SK-N-SH treated with all-trans-retinoic acid at 6 μM for 48 hours (cell line): ENCODE measurements at regions not wholly inside any gene's neighbourhood (a gene's known extent, or its start where the extent isn't known, plus 50 kb on each side); places are given as distances from the start of the nearest gene placed in this dataset.

Experiments used
- ARNTL ChIP-seq: fragments of 450-650 bp; formaldehyde crosslinking; IDR thresholded peaks from 2 replicates; pipeline ENCODE4 v1.5.0; 2020; ENCODE audit warnings: low read depth, mild to moderate bottlenecking, moderate library complexity, borderline replicate concordance
- BACH2 ChIP-seq: fragments of 250-450 bp; sonication (Bioruptor Pico); IDR thresholded peaks from 2 replicates; pipeline ENCODE4 v1.9.0; 2021; ENCODE audit warnings: mild to moderate bottlenecking, borderline replicate concordance
- CREB5 ChIP-seq: fragments of 250-450 bp; sonication (Bioruptor Pico); IDR thresholded peaks from 2 replicates; pipeline ENCODE4 v1.5.1; 2020; ENCODE audit warnings: low read depth, mild to moderate bottlenecking, moderate library complexity
- POU6F1 ChIP-seq: fragments of 250-450 bp; sonication (Bioruptor Pico); IDR thresholded peaks from 2 replicates; pipeline ENCODE4 v1.8.0; 2021; ENCODE audit warnings: low read depth, mild to moderate bottlenecking, moderate library complexity, borderline replicate concordance
- PPARA ChIP-seq: fragments of 250-450 bp; sonication (Bioruptor Pico); IDR thresholded peaks from 2 replicates; pipeline ENCODE4 v1.5.0; 2020; ENCODE audit warnings: mild to moderate bottlenecking, borderline replicate concordance
- RARB ChIP-seq: fragments of 250-450 bp; sonication (Bioruptor Pico); IDR thresholded peaks from 2 replicates; pipeline ENCODE4 v1.8.0; 2021; ENCODE audit warnings: mild to moderate bottlenecking, moderate library complexity
- ZC3H10 ChIP-seq: fragments of 250-450 bp; sonication (Bioruptor Pico); IDR thresholded peaks from 2 replicates; pipeline ENCODE4 v1.5.1; 2021; ENCODE audit warnings: mild to moderate bottlenecking, moderate library complexity
- ZNF565 ChIP-seq: fragments of 450-650 bp; formaldehyde crosslinking; conservative IDR thresholded peaks from 2 replicates; pipeline ENCODE4 v1.5.0; 2020; ENCODE audit warnings: low read depth, mild to moderate bottlenecking, moderate library complexity
- ZNF70 ChIP-seq: fragments of 450-650 bp; formaldehyde crosslinking; IDR thresholded peaks from 2 replicates; pipeline ENCODE4 v1.5.0; 2020; ENCODE audit warnings: mild to moderate bottlenecking, moderate library complexity

DNA sequence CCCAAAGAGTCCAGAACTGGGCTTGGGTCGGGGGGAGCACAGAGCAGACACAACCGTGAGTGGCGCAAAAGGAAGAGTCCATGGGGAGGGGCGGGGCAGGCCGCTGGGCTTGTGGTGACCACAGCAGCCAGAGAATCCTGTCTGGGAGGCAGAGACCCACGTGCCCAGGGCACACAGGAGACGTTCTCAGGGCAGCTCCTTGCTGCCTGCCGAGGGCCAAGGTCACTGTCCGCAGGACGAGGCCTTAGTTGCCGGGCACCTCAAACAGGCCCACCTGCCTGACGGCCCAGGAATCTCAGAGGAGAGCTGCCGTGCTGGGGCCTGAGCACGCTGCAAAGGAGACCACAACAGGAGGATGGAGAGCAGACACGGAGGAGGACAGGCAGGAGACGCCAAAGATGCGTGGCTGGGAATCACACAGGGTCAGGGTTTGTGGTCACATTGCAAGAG lies 87.8 kb downstream of the MYEOV start:
- TF ChIP-seq ZNF565 (CRISPR knock-in tag), result no peak
- no peak for TF ChIP-seq PPARA (CRISPR knock-in tag)
- no peak for TF ChIP-seq ARNTL (CRISPR knock-in tag)
- no peak for TF ChIP-seq ZNF70 (CRISPR knock-in tag)
- TF ChIP-seq RARB (CRISPR knock-in tag), result no peak
- TF ChIP-seq ZC3H10 (CRISPR knock-in tag), result no peak
- no peak for TF ChIP-seq CREB5 (CRISPR knock-in tag)
- TF ChIP-seq BACH2 (CRISPR knock-in tag), result no peak
- TF ChIP-seq POU6F1 (CRISPR knock-in tag), result no peak
